GM21447 (cell line): ENCODE measurements at regions not wholly inside any gene's neighbourhood (a gene's known extent, or its start where the extent isn't known, plus 50 kb on each side); places are given as distances from the start of the nearest gene placed in this dataset.
A peak's percentile ranks its signal among the peaks of the same experiment; 100 is the strongest.

ENCODE experiments used
- ATAC-seq: cut with Tn5 transposase; IDR thresholded peaks from one replicate; pipeline ENCODE4 v1.9.1; 2021; ENCODE audit not compliant: unreplicated experiment

GRCh38 chr1:42035205-42035829 lies 116.6 kb upstream of the HIVEP3 start:
- peak; percentile 64 for ATAC-seq

- no peak for ATAC-seq
Measured at GRCh38 chr1:42034426-42034825, 115.7 kb upstream of the HIVEP3 start.

GRCh38 chr1:42033629-42034028 lies 114.9 kb upstream of the HIVEP3 start:
- ATAC-seq = no peak

- ATAC-seq = no peak
Measured at GRCh38 chr1:42017730-42018129, 99.0 kb upstream of the HIVEP3 start.

GRCh38 chr1:42017259-42017658 lies 98.5 kb upstream of the HIVEP3 start:
- ATAC-seq = no peak

- ATAC-seq = no peak
Measured at GRCh38 chr1:42014823-42015222, 96.1 kb upstream of the HIVEP3 start.

- no peak for ATAC-seq
Measured at GRCh38 chr1:42013881-42014470, 95.3 kb upstream of the HIVEP3 start.

GRCh38 chr1:42012852-42013251 lies 94.1 kb upstream of the HIVEP3 start:
- ATAC-seq = no peak

GRCh38 chr1:42010381-42010780 lies 91.7 kb upstream of the HIVEP3 start:
- no peak for ATAC-seq

GRCh38 chr1:42008264-42008663 lies 89.5 kb upstream of the HIVEP3 start:
- ATAC-seq = no peak

GRCh38 chr1:42006836-42007235 lies 88.1 kb upstream of the HIVEP3 start:
- no peak for ATAC-seq

- no peak for ATAC-seq
Measured at GRCh38 chr1:42006093-42006492, 87.4 kb upstream of the HIVEP3 start.

- ATAC-seq = no peak
Measured at GRCh38 chr1:42005530-42005929, 86.8 kb upstream of the HIVEP3 start.

- ATAC-seq = no peak
Measured at GRCh38 chr1:42004860-42005259, 86.1 kb upstream of the HIVEP3 start.

- ATAC-seq = no peak
Measured at GRCh38 chr1:42004322-42004721, 85.6 kb upstream of the HIVEP3 start.

GRCh38 chr1:42003433-42003832 lies 84.7 kb upstream of the HIVEP3 start:
- ATAC-seq = no peak

GRCh38 chr1:42002220-42002619 lies 83.5 kb upstream of the HIVEP3 start:
- no peak for ATAC-seq

- no peak for ATAC-seq
Measured at GRCh38 chr1:42000766-42001165, 82.0 kb upstream of the HIVEP3 start.

- ATAC-seq = no peak
Measured at GRCh38 chr1:41999884-42000283, 81.2 kb upstream of the HIVEP3 start.

GRCh38 chr1:41998250-41998649 lies 79.5 kb upstream of the HIVEP3 start:
- no peak for ATAC-seq

GRCh38 chr1:41997153-41997552 lies 78.4 kb upstream of the HIVEP3 start:
- no peak for ATAC-seq

- ATAC-seq = no peak
Measured at GRCh38 chr1:41995441-41996130, 76.9 kb upstream of the HIVEP3 start.
